A549 (cell line): ENCODE measurements at regions not wholly inside any gene's neighbourhood (a gene's known extent, or its start where the extent isn't known, plus 50 kb on each side); places are given as distances from the start of the nearest gene placed in this dataset.

Experiments used
- ATAC-seq, 2 experiments: fragments of 200-7000 bp in 1 of 2; fragments of >200 bp in 1 of 2; cut with Nextera tagmentation in 1 of 2; cut with Tn5 transposase in 1 of 2; 3 replicates each; pipeline versions ENCODE4 v1.8.0 to v1.9.1; 2018 to 2020; ENCODE audit warnings: mild to moderate bottlenecking in 1 of 2, moderate library complexity in 1 of 2
- CTCF ChIA-PET: fragments of 300-600 bp; sonication (Branson Sonifier 250); formaldehyde crosslinking; extraction: SDS; loops from one replicate; lab custom pipeline; 2021; ENCODE audit warnings: antibody characterized with exemption, inconsistent platforms; lab: Yijun Ruan, JAX
- POLR2A ChIA-PET: fragments of 350-600 bp; formaldehyde crosslinking; extraction: SDS; loops from one replicate; lab custom pipeline; 2021; ENCODE audit warnings: antibody characterized with exemption, inconsistent platforms; lab: Yijun Ruan, JAX
- DNase-seq, 2 experiments: peaks; one replicate each; pipeline versions ENCODE4 v3.0.0 to v3.0.0-alpha.2; 2011 to 2016; ENCODE audit warnings: low read depth in 1 of 2, low spot score in 1 of 2
- FAIRE-seq: peaks from 2 replicates; lab custom pipeline; 2011; peaks lifted over from hg19 to GRCh38; lab: Jason Lieb, UNC
- H3K27ac ChIP-seq, 2 experiments: fragments of >200 bp; sonication (Bioruptor Twin); formaldehyde crosslinking; 3 replicates each; pipeline ENCODE4 v1.5.1; 2016 to 2017
- H3K4me1 ChIP-seq: fragments of >200 bp; sonication (Bioruptor Twin); formaldehyde crosslinking; 3 replicates; pipeline ENCODE4 v1.6.1; 2016
- H3K4me2 ChIP-seq: fragments of >200 bp; sonication (Bioruptor Twin); formaldehyde crosslinking; 3 replicates; pipeline ENCODE4 v1.6.1; 2016
- H3K4me3 ChIP-seq: fragments of >200 bp; sonication (Bioruptor Twin); formaldehyde crosslinking; 3 replicates; pipeline ENCODE4 v1.5.1; 2016
- H3K9me3 ChIP-seq: fragments of >200 bp; sonication (Bioruptor Twin); formaldehyde crosslinking; 3 replicates; pipeline ENCODE4 v1.6.1; 2016
- ATOH8 ChIP-seq: fragments of 250-450 bp; sonication (Bioruptor Pico); IDR thresholded peaks from 2 replicates; pipeline ENCODE4 v1.5.0; 2020; ENCODE audit warnings: low read depth, mild to moderate bottlenecking, moderate library complexity
- BHLHE40 ChIP-seq: IDR thresholded peaks from 2 replicates; pipeline ENCODE4 v1.6.1; 2012; ENCODE audit warnings: low read depth, low read length, inconsistent platforms
- CBX2 ChIP-seq: fragments of 200-600 bp; sonication (generic); IDR thresholded peaks from 2 replicates; pipeline ENCODE4 v1.6.1; 2016; ENCODE audit warnings: low read depth, mild to moderate bottlenecking, borderline replicate concordance
- CTCF ChIP-seq: fragments of >200 bp; sonication (Bioruptor Twin); formaldehyde crosslinking; IDR thresholded peaks from 3 replicates; pipeline ENCODE4 v1.5.1; 2016
- EHMT2 ChIP-seq: fragments of 200-600 bp; sonication (generic); IDR thresholded peaks from 2 replicates; pipeline ENCODE4 v1.6.1; 2016; ENCODE audit warnings: antibody characterized with exemption, low read depth, mild to moderate bottlenecking, moderate library complexity
- ESRRA ChIP-seq: fragments of 150-350 bp; IDR thresholded peaks from 2 replicates; pipeline ENCODE4 v1.6.1; 2014; ENCODE audit warnings: mild to moderate bottlenecking, low read length, borderline replicate concordance
- FOSB ChIP-seq: fragments of 250-450 bp; sonication (Bioruptor Pico); IDR thresholded peaks from 2 replicates; pipeline ENCODE4 v1.5.0; 2020; ENCODE audit warnings: mild to moderate bottlenecking, moderate library complexity
- HDAC2 ChIP-seq: fragments of 200-600 bp; sonication (generic); IDR thresholded peaks from 2 replicates; pipeline ENCODE4 v1.6.1; 2016
- HEYL ChIP-seq: fragments of 250-450 bp; sonication (Bioruptor Pico); IDR thresholded peaks from 2 replicates; pipeline ENCODE4 v1.8.0; 2021; ENCODE audit warnings: mild to moderate bottlenecking, moderate library complexity
- HOXB13 ChIP-seq: fragments of 250-450 bp; sonication (Bioruptor Pico); IDR thresholded peaks from 2 replicates; pipeline ENCODE4 v1.5.0; 2020; ENCODE audit warnings: low read depth, mild to moderate bottlenecking, moderate library complexity
- HOXB5 ChIP-seq: fragments of 250-450 bp; sonication (Bioruptor Pico); IDR thresholded peaks from 2 replicates; pipeline ENCODE4 v1.5.0; 2020; ENCODE audit warnings: mild to moderate bottlenecking, moderate library complexity
- MAFK ChIP-seq: fragments of 450-650 bp; IDR thresholded peaks from 2 replicates; pipeline ENCODE4 v1.6.1; 2014; ENCODE audit not compliant: partially characterized antibody
- MAX ChIP-seq: IDR thresholded peaks from 2 replicates; pipeline ENCODE4 v1.6.1; 2012
- MAZ ChIP-seq: fragments of 150-350 bp; IDR thresholded peaks from 2 replicates; pipeline ENCODE4 v1.6.1; 2014; ENCODE audit warnings: antibody characterized with exemption, low read depth, low read length, borderline replicate concordance
- POLR2A ChIP-seq: IDR thresholded peaks from 2 replicates; pipeline ENCODE4 v1.6.1; 2012; ENCODE audit warnings: mild to moderate bottlenecking, low read length
- RAD21 ChIP-seq, 2 experiments: fragments of >200 bp in 1 of 2; sonication (Bioruptor Twin) in 1 of 2; formaldehyde crosslinking in 1 of 2; IDR thresholded peaks in 1 of 2; conservative IDR thresholded peaks in 1 of 2; 2 replicates in 1 of 2; 3 replicates in 1 of 2; pipeline ENCODE4 v1.6.1; 2012 to 2018; ENCODE audit warnings: inconsistent platforms in 1 of 2
- RCOR1 ChIP-seq: fragments of 150-350 bp; IDR thresholded peaks from 2 replicates; pipeline ENCODE4 v1.6.1; 2014; ENCODE audit warnings: antibody characterized with exemption, low read length, low read depth
- RFX5 ChIP-seq: fragments of 450-650 bp; IDR thresholded peaks from 2 replicates; pipeline ENCODE4 v1.7.1; 2014; ENCODE audit warnings: antibody characterized with exemption, mild to moderate bottlenecking, moderate library complexity
- SMC3 ChIP-seq: fragments of >200 bp; sonication (Bioruptor Twin); formaldehyde crosslinking; IDR thresholded peaks from 3 replicates; pipeline ENCODE4 v1.6.1; 2018; ENCODE audit warnings: inconsistent platforms
- SREBF2 ChIP-seq: fragments of 450-650 bp; IDR thresholded peaks from 2 replicates; pipeline ENCODE4 v1.6.1; 2014; ENCODE audit warnings: mild to moderate bottlenecking, moderate library complexity
- TFCP2L1 ChIP-seq: fragments of 250-450 bp; sonication (Bioruptor Pico); IDR thresholded peaks from 2 replicates; pipeline ENCODE4 v1.5.0; 2021; ENCODE audit warnings: mild to moderate bottlenecking
- ZSCAN20 ChIP-seq: fragments of 250-450 bp; sonication (Bioruptor Pico); IDR thresholded peaks from 2 replicates; pipeline ENCODE4 v1.8.0; 2022; ENCODE audit warnings: mild to moderate bottlenecking, moderate library complexity
- whole genome bisulfite sequencing: methylation state at CpG from one replicate; pipeline ENCODE4 v1.1.6; 2017; ENCODE audit errors: missing lambda C conversion rate; 5-methylcytosine and 5-hydroxymethylcytosine counted together
- TF ChIP-seq, protein P1 (sequence below): fragments of >200 bp; sonication (Bioruptor Twin); formaldehyde crosslinking; IDR thresholded peaks from 2 replicates; pipeline ENCODE4 v1.6.1; 2016
- TF ChIP-seq, protein P2 (sequence below): IDR thresholded peaks from 2 replicates; pipeline ENCODE4 v1.6.1; 2012; ENCODE audit warnings: low read depth, borderline replicate concordance

DNA sequence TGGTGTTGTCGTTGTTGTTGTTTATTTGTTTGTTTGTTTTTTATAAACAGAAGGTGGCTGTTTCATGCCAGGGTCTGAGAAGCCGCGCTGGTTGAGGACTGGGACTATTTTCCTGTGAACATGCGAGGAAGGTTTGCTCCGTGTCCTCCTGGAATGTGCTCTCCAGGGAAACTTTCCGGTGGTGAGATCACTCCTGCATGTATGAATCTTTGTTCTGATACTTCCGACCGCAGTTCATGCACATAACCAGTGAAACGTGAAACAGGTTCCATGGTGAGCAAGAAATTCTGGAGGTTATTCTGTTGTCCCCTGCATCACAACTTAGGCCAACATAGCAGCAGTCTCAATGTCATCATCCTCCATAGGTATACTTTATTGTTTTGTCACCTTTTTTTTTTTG is 187.6 kb upstream of the ARGLU1 start:
- CTCF ChIA-PET = no interaction called here
- H3K4me2 ChIP-seq = no peak overlapping the region
- no peak overlapping the region for H3K27ac ChIP-seq
- TF ChIP-seq CBX2 (no peak), MAZ (no peak), HOXB13 (CRISPR knock-in tag) (no peak), MAFK (no peak), ZSCAN20 (CRISPR knock-in tag) (no peak), RFX5 (no peak), FOSB (CRISPR knock-in tag) (no peak), SMC3 (no peak), TFCP2L1 (CRISPR knock-in tag) (no peak), HEYL (CRISPR knock-in tag) (no peak), POLR2A (no peak), MAX (no peak), RCOR1 (no peak), CTCF (no peak), ATOH8 (CRISPR knock-in tag) (no peak), HOXB5 (CRISPR knock-in tag) (no peak)
- TF ChIP-seq, protein P1, sequence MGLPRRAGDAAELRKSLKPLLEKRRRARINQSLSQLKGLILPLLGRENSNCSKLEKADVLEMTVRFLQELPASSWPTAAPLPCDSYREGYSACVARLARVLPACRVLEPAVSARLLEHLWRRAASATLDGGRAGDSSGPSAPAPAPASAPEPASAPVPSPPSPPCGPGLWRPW = no peak
- TF ChIP-seq, all 56 proteins: peak for 0
- no peaks in the 10 kb centered on the region for H3K4me1 ChIP-seq
- DNase-seq = no peak
- no peak for FAIRE-seq
- 30% methylated on average over 9 of the region's 9 CpGs for WGBS
- no peak for ATAC-seq
- no peaks in the 10 kb centered on the region for H3K9me3 ChIP-seq
- no peak overlapping the region for H3K4me3 ChIP-seq
- POLR2A ChIA-PET = no interaction called here

- POLR2A ChIA-PET = no interaction called here
- Histone ChIP-seq H3K4me1 (no peaks in the 10 kb centered on the region), H3K9me3 (no peaks in the 10 kb centered on the region), H3K4me3 (no peak overlapping the region), H3K4me2 (no peak overlapping the region), H3K27ac (no peak overlapping the region)
- CTCF ChIA-PET = no interaction called here
- FAIRE-seq = no peak
- 12% methylated on average over 6 of the region's 6 CpGs for WGBS
- TF ChIP-seq SREBF2 (no peak), RAD21 (conservative IDR thresholded peaks at IDR 0.05 in 1 of 2, IDR thresholded peaks at IDR 0.05 in 1 of 2) (no peak), SMC3 (no peak), HDAC2 (no peak), EHMT2 (no peak), TFCP2L1 (CRISPR knock-in tag) (no peak), ESRRA (no peak), HOXB13 (CRISPR knock-in tag) (no peak), ATOH8 (CRISPR knock-in tag) (no peak), BHLHE40 (no peak), RFX5 (no peak)
- TF ChIP-seq, protein P2, sequence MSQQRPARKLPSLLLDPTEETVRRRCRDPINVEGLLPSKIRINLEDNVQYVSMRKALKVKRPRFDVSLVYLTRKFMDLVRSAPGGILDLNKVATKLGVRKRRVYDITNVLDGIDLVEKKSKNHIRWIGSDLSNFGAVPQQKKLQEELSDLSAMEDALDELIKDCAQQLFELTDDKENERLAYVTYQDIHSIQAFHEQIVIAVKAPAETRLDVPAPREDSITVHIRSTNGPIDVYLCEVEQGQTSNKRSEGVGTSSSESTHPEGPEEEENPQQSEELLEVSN = no peak
- no peak for ATAC-seq
- DNase-seq = no peak
These were observed 185.3 kb upstream of the ARGLU1 start for GRCh38 chr13:106753251-106753650.
